GM12865 (cell line): ENCODE measurements at regions not wholly inside any gene's neighbourhood (a gene's known extent, or its start where the extent isn't known, plus 50 kb on each side); places are given as distances from the start of the nearest gene placed in this dataset.

Experiments
- DNase-seq: peaks from one replicate; pipeline ENCODE4 v3.0.0; 2010; ENCODE audit warnings: low read depth
- H3K4me3 ChIP-seq: 2 replicates; pipeline ENCODE4 v1.5.1; 2011; ENCODE audit warnings: mild to moderate bottlenecking, low read depth, low read length, control low read depth
- CTCF ChIP-seq: IDR thresholded peaks from 2 replicates; pipeline ENCODE4 v1.5.1; 2011; ENCODE audit warnings: low read length, control low read depth, low read depth, inconsistent platforms; ENCODE audit not compliant: insufficient read depth; ENCODE audit errors: missing control alignments

GRCh38 chr18:77948567-77948966 lies 698.9 kb downstream of the GALR1 start:
- H3K4me3 ChIP-seq, result no peak overlapping the region
- TF ChIP-seq CTCF, result no peak
- DNase-seq, result no peak

GRCh38 chr18:77949355-77949973 lies 699.8 kb downstream of the GALR1 start:
- H3K4me3 ChIP-seq, result no peak overlapping the region
- DNase-seq, result no peak
- TF ChIP-seq CTCF, result no peak

GRCh38 chr18:77959248-77959647 lies 709.6 kb downstream of the GALR1 start:
- no peak for DNase-seq
- H3K4me3 ChIP-seq, result no peak overlapping the region
- TF ChIP-seq CTCF, result no peak

GRCh38 chr18:77960791-77961410 lies 711.3 kb downstream of the GALR1 start:
- no peak overlapping the region for H3K4me3 ChIP-seq
- TF ChIP-seq CTCF, result no peak
- DNase-seq, result no peak

GRCh38 chr18:77967071-77967470 lies 717.4 kb downstream of the GALR1 start:
- no peak for DNase-seq
- H3K4me3 ChIP-seq, result no peak overlapping the region
- no peak for TF ChIP-seq CTCF

GRCh38 chr18:77967791-77968190 lies 718.1 kb downstream of the GALR1 start:
- no peak for DNase-seq
- TF ChIP-seq CTCF, result no peak
- no peak overlapping the region for H3K4me3 ChIP-seq

- DNase-seq, result no peak
- no peak overlapping the region for H3K4me3 ChIP-seq
- TF ChIP-seq CTCF, result no peak
Measured at GRCh38 chr18:77969972-77970371, 720.3 kb downstream of the GALR1 start.
